ENCODE measurements at regions not wholly inside any gene's neighbourhood (a gene's known extent, or its start where the extent isn't known, plus 50 kb on each side); places are given as distances from the start of the nearest gene placed in this dataset.

- TF ChIP-seq CTCF (IDR thresholded peaks at IDR 0.05; ENCODE audit: low read length) (no peak), EZH2 (IDR thresholded peaks at IDR 0.05; ENCODE audit: borderline replicate concordance, low read length) (no peak)
Measured at GRCh38 chr18:6629635-6630140, 99.8 kb upstream of the ARHGAP28 start.

Data from OCI-LY1 (cell line).